GM18520 (cell line): ENCODE measurements at regions not wholly inside any gene's neighbourhood (a gene's known extent, or its start where the extent isn't known, plus 50 kb on each side); places are given as distances from the start of the nearest gene placed in this dataset.

Source experiments
- ATAC-seq: cut with Tn5 transposase; IDR thresholded peaks from one replicate; pipeline ENCODE4 v1.9.1; 2021; ENCODE audit not compliant: unreplicated experiment

GRCh38 chr2:15074751-15075700, 442.5 kb downstream of the LRATD1 start:
- no peak for ATAC-seq

DNA sequence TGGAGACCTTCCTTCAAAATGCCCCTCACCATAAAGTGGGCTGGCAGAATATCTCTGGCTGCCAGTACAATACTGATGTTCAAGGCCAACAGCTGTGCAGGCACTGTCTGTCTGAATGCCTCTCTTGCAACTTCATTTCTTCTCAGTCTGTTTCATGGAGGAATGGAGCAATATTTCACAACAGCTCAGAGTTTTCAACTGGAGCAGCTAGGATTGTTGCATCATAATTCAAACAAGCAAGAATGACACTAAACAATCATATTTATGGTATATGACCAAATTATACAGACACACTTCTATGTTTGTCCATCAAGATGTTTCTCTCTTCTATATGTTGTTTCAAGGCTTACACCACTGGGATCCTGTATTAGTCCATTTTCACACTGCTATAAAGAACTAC, 444.2 kb downstream of the LRATD1 start:
- no peak for ATAC-seq

GRCh38 chr2:15081356-15081755, 448.8 kb downstream of the LRATD1 start:
- no peak for ATAC-seq

GRCh38 chr2:15082105-15083058, 449.9 kb downstream of the LRATD1 start:
- ATAC-seq = no peak

GRCh38 chr2:15084826-15085489, 452.4 kb downstream of the LRATD1 start:
- ATAC-seq = no peak

DNA sequence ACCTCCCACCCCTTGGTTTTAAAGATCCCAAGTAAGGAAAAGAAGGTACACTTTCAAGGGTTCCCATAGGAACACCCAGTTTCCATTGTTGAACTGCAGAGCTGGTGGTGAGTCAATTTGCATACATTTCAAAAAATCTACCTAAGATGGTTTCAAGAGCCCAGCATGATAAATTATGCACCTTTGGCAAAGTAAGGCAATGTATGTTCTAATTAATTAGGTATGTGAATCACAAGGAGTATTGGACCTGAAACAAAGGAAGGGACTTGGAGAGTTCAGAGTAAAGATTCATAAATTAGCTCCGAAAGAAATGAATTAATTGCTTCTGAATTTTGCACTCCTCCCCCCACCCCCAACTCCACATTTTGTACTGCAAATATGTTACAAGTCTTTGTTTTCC, 459.7 kb downstream of the LRATD1 start:
- no peak for ATAC-seq

- ATAC-seq = no peak
Measured at GRCh38 chr2:15092691-15093090, 460.2 kb downstream of the LRATD1 start.

DNA sequence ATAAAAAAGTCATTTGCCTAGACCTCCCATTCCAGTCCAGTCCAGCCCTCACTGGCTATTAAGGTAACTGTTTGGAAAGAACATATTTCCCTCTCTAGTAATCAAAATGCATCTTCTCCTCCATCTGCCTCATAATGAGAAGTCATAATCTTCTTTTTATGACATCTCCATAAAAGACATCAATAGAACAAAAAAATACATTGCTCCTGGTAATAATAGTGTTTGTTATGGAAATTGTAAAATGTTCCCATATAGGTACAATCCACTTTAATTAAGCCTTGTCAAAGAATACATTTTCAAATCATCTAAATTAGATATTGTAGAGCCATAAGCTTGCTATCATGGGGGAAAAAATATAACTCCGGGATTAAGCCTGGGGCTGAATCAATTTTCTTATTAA, 461.6 kb downstream of the LRATD1 start:
- no peak for ATAC-seq

DNA sequence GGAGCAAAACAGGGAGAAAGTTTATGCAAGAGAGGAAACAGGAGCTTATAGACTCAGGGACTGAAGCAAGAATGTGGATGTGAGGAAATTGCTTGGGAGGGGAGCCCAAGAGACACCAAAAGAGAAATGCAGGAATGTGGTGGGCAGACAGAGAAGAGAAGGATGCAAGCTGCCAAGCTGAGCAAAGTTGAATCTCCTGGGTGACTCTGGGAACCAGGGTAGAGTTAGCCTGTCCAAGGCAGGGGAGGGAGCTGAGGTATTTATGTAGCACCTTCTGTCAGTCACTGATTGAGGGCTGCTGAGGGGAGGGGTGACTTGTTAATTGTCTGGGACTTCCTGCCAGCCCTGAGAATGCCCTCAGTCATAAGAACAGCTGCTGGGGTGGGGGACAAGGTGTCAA, 464.3 kb downstream of the NBAS start:
- ATAC-seq = no peak

DNA sequence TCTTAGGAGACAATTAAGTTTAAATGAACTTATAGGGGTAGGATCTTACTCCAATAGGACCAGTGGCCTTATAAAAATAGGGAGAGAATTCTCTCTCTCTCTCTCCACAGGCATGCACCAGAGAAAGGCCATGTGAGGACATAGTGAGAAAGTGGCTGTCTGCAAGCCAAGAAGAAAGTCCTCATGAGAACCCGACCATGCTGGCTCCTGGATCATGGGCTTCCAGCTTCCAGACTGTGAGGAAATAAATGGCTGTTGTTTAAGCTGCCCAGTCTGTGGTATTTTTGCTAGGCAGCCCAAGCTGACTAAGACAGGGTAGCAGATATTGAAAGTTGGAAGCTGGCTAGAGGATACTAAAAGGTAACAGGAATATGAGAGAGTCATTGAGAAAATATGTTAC, 454.0 kb downstream of the NBAS start:
- no peak for ATAC-seq

- ATAC-seq = no peak
Measured at GRCh38 chr2:15111718-15112117, 449.4 kb downstream of the NBAS start.

GRCh38 chr2:15112216-15112615, 448.9 kb downstream of the NBAS start:
- no peak for ATAC-seq

DNA sequence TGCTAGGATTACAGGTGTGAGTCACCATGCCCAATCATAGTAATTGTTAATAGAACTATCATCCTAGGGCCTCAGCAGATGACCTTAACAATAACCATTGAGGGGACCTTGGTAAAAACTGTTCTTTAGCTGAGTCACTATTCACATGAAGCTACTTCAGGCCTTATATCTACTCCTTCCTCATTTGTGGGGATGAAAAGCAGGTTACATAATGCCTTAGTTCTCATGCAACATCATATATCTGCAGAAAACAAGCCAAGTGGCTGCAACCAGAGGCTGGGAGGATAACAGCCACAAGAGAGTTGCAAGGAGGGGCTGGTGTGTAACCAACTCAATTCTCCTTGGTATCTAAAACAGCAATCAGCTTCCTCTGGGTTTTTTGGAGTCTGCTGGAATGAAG, 445.4 kb downstream of the NBAS start:
- ATAC-seq = no peak

GRCh38 chr2:15116830-15117229, 444.3 kb downstream of the NBAS start:
- ATAC-seq = no peak
